Effector memory CD8-positive, alpha-beta T cell (primary cell): ENCODE measurements at regions not wholly inside any gene's neighbourhood (a gene's known extent, or its start where the extent isn't known, plus 50 kb on each side); places are given as distances from the start of the nearest gene placed in this dataset.

Source experiments
- ATAC-seq: fragments of 150-1000 bp; cut with Tn5 transposase; replicated peaks from 2 replicates; pipeline ENCODE4 v1.10.0; 2021; ENCODE audit warnings: mild to moderate bottlenecking, moderate library complexity
- DNase-seq, 3 experiments: peaks; one replicate each; pipeline ENCODE4 v3.0.0; 2021
- H3K27ac Mint-ChIP-seq, 2 donors: one replicate each; pipeline ENCODE4 v1.8.0; 2022; ENCODE audit warnings: mild to moderate bottlenecking in 2 of 2, mixed read lengths in 2 of 2, moderate library complexity in 2 of 2
- H3K27me3 Mint-ChIP-seq, 2 donors: one replicate each; pipeline ENCODE4 v1.8.0; 2022; ENCODE audit warnings: mixed read lengths in 2 of 2
- H3K36me3 Mint-ChIP-seq: one replicate; pipeline ENCODE4 v1.8.0; 2022; ENCODE audit warnings: mild to moderate bottlenecking, moderate library complexity, mixed read lengths; ENCODE audit not compliant: insufficient read depth
- H3K4me1 Mint-ChIP-seq, 2 donors: one replicate each; pipeline ENCODE4 v1.8.0; 2022; ENCODE audit warnings: low read depth in 2 of 2, mixed read lengths in 2 of 2
- H3K4me3 Mint-ChIP-seq, 2 donors: one replicate each; pipeline ENCODE4 v1.8.0; 2022; ENCODE audit warnings: mild to moderate bottlenecking in 2 of 2, mixed read lengths in 2 of 2, moderate library complexity in 2 of 2
- H3K9me3 Mint-ChIP-seq, 2 donors: one replicate each; pipeline ENCODE4 v1.8.0; 2022; ENCODE audit warnings: mixed read lengths in 2 of 2

GRCh38 chr12:58342736-58343135 is 401.4 kb downstream of the ATP23 start:
- Mint-ChIP-seq H3K4me3 (no peak overlapping the region), H3K36me3 (no peaks in the 10 kb centered on the region), H3K4me1 (no peaks in the 10 kb centered on the region), H3K27ac (no peak overlapping the region), H3K27me3 (peaks cover 19 to 30% of the 10 kb centered on the region in 2 donors), H3K9me3 (no peaks in the 10 kb centered on the region)
- ATAC-seq (no peak), DNase-seq (no peak)

- H3K27me3 Mint-ChIP-seq, result peaks cover 14 to 18% of the 10 kb centered on the region in 2 donors
- no peaks in the 10 kb centered on the region for H3K36me3 Mint-ChIP-seq
- H3K4me3 Mint-ChIP-seq, result no peak overlapping the region
- H3K4me1 Mint-ChIP-seq, result no peaks in the 10 kb centered on the region
- ATAC-seq, result no peak
- no peak overlapping the region for H3K27ac Mint-ChIP-seq
- DNase-seq, result no peak
- no peaks in the 10 kb centered on the region for H3K9me3 Mint-ChIP-seq
These were observed 404.8 kb downstream of the ATP23 start for GRCh38 chr12:58346032-58346632.

GRCh38 chr12:58347188-58347587 is 405.8 kb downstream of the ATP23 start:
- H3K27ac Mint-ChIP-seq, result no peak overlapping the region
- peaks cover 14 to 18% of the 10 kb centered on the region in 2 donors for H3K27me3 Mint-ChIP-seq
- H3K9me3 Mint-ChIP-seq, result no peaks in the 10 kb centered on the region
- ATAC-seq, result no peak
- DNase-seq, result no peak
- no peaks in the 10 kb centered on the region for H3K36me3 Mint-ChIP-seq
- no peaks in the 10 kb centered on the region for H3K4me1 Mint-ChIP-seq
- H3K4me3 Mint-ChIP-seq, result no peak overlapping the region

GRCh38 chr12:58347691-58348090 is 406.3 kb downstream of the ATP23 start:
- Mint-ChIP-seq H3K27ac (no peak overlapping the region), H3K36me3 (no peaks in the 10 kb centered on the region), H3K4me1 (no peaks in the 10 kb centered on the region), H3K27me3 (peaks cover 17 to 18% of the 10 kb centered on the region in 2 donors), H3K9me3 (no peaks in the 10 kb centered on the region), H3K4me3 (no peak overlapping the region)
- ATAC-seq (no peak), DNase-seq (no peak)

GRCh38 chr12:58349161-58349560 is 407.8 kb downstream of the ATP23 start:
- Mint-ChIP-seq H3K27ac (no peak overlapping the region), H3K9me3 (no peaks in the 10 kb centered on the region), H3K4me3 (no peak overlapping the region), H3K36me3 (no peaks in the 10 kb centered on the region), H3K4me1 (no peaks in the 10 kb centered on the region), H3K27me3 (peaks cover 5 to 16% of the 10 kb centered on the region in 2 donors)
- ATAC-seq (no peak), DNase-seq (no peak)

- no peaks in the 10 kb centered on the region for H3K36me3 Mint-ChIP-seq
- peaks cover 26% of the 10 kb centered on the region in 2 donors for H3K27me3 Mint-ChIP-seq
- no peaks in the 10 kb centered on the region for H3K4me1 Mint-ChIP-seq
- DNase-seq, result no peak
- H3K27ac Mint-ChIP-seq, result no peak overlapping the region
- H3K4me3 Mint-ChIP-seq, result no peak overlapping the region
- no peak for ATAC-seq
- H3K9me3 Mint-ChIP-seq, result peaks cover 0 to 3% of the 10 kb centered on the region in 2 donors
These were observed 415.4 kb downstream of the ATP23 start for GRCh38 chr12:58356794-58357193.

- no peak overlapping the region for H3K27ac Mint-ChIP-seq
- ATAC-seq (no peak), DNase-seq (no peak)
- no peak overlapping the region for H3K4me3 Mint-ChIP-seq
- H3K27me3 Mint-ChIP-seq, result peaks cover 24 to 26% of the 10 kb centered on the region in 2 donors
- H3K4me1 Mint-ChIP-seq, result no peaks in the 10 kb centered on the region
- peaks cover 0 to 3% of the 10 kb centered on the region in 2 donors for H3K9me3 Mint-ChIP-seq
- no peaks in the 10 kb centered on the region for H3K36me3 Mint-ChIP-seq
These were observed 416.1 kb downstream of the ATP23 start for GRCh38 chr12:58357511-58357910.

GRCh38 chr12:58358369-58358768 is 417.0 kb downstream of the ATP23 start:
- no peaks in the 10 kb centered on the region for H3K36me3 Mint-ChIP-seq
- H3K27me3 Mint-ChIP-seq, result peaks cover 15 to 33% of the 10 kb centered on the region in 2 donors
- H3K27ac Mint-ChIP-seq, result no peak overlapping the region
- no peak overlapping the region for H3K4me3 Mint-ChIP-seq
- no peaks in the 10 kb centered on the region for H3K4me1 Mint-ChIP-seq
- DNase-seq, result no peak
- peaks cover 0 to 3% of the 10 kb centered on the region in 2 donors for H3K9me3 Mint-ChIP-seq
- ATAC-seq, result no peak

- Mint-ChIP-seq H3K27me3 (peaks cover 13 to 33% of the 10 kb centered on the region in 2 donors), H3K27ac (no peak overlapping the region), H3K9me3 (peaks cover 0 to 3% of the 10 kb centered on the region in 2 donors), H3K36me3 (no peaks in the 10 kb centered on the region), H3K4me3 (no peak overlapping the region), H3K4me1 (no peaks in the 10 kb centered on the region)
- DNase-seq (no peak), ATAC-seq (no peak)
These were observed 417.7 kb downstream of the ATP23 start for GRCh38 chr12:58359084-58359483.

- Mint-ChIP-seq H3K4me1 (no peaks in the 10 kb centered on the region), H3K9me3 (peaks cover 0 to 2% of the 10 kb centered on the region in 2 donors)
These were observed 419.7 kb downstream of the ATP23 start for GRCh38 chr12:58361056-58361455.

GRCh38 chr12:58363971-58364370 is 422.6 kb downstream of the ATP23 start:
- Mint-ChIP-seq H3K27me3 (peaks cover 0 to 7% of the 10 kb centered on the region in 2 donors), H3K27ac (no peak overlapping the region), H3K4me1 (no peaks in the 10 kb centered on the region), H3K36me3 (no peaks in the 10 kb centered on the region), H3K9me3 (peaks cover 0 to 2% of the 10 kb centered on the region in 2 donors), H3K4me3 (no peak overlapping the region)
- ATAC-seq (no peak), DNase-seq (no peak)

More at GRCh38 chr12:58361056-58361455, 419.7 kb downstream of the ATP23 start:
- Mint-ChIP-seq H3K27me3 (peaks cover 5 to 19% of the 10 kb centered on the region in 2 donors), H3K36me3 (no peaks in the 10 kb centered on the region), H3K4me3 (no peak overlapping the region), H3K27ac (no peak overlapping the region)
- no peak for DNase-seq
- ATAC-seq, result no peak

- no peak for DNase-seq
- no peaks in the 10 kb centered on the region for H3K4me1 Mint-ChIP-seq
- H3K9me3 Mint-ChIP-seq, result peaks cover 0 to 2% of the 10 kb centered on the region in 2 donors
- peaks cover 0 to 7% of the 10 kb centered on the region in 2 donors for H3K27me3 Mint-ChIP-seq
- H3K27ac Mint-ChIP-seq, result no peak overlapping the region
- no peaks in the 10 kb centered on the region for H3K36me3 Mint-ChIP-seq
- no peak overlapping the region for H3K4me3 Mint-ChIP-seq
- ATAC-seq, result no peak
These were observed 423.2 kb downstream of the ATP23 start for GRCh38 chr12:58364389-58365086.

GRCh38 chr12:58365087-58365390 is 423.7 kb downstream of the ATP23 start:
- Mint-ChIP-seq H3K27ac (no peak overlapping the region), H3K4me3 (no peak overlapping the region), H3K4me1 (no peaks in the 10 kb centered on the region), H3K27me3 (peaks cover 0 to 7% of the 10 kb centered on the region in 2 donors), H3K36me3 (no peaks in the 10 kb centered on the region), H3K9me3 (peaks cover 0 to 2% of the 10 kb centered on the region in 2 donors)
- DNase-seq, result no peak
- no peak for ATAC-seq

- no peak overlapping the region for H3K4me3 Mint-ChIP-seq
- ATAC-seq (no peak), DNase-seq (no peak)
- peaks cover 0 to 7% of the 10 kb centered on the region in 2 donors for H3K27me3 Mint-ChIP-seq
- H3K27ac Mint-ChIP-seq, result no peak overlapping the region
- H3K9me3 Mint-ChIP-seq, result peaks cover 0 to 2% of the 10 kb centered on the region in 2 donors
- H3K4me1 Mint-ChIP-seq, result no peaks in the 10 kb centered on the region
- no peaks in the 10 kb centered on the region for H3K36me3 Mint-ChIP-seq
These were observed 425.7 kb downstream of the ATP23 start for GRCh38 chr12:58367041-58367440.
